H1 (cell line): ENCODE measurements at regions not wholly inside any gene's neighbourhood (a gene's known extent, or its start where the extent isn't known, plus 50 kb on each side); places are given as distances from the start of the nearest gene placed in this dataset.

Experiments
- CHD7 ChIP-seq: fragments of 300-600 bp; sonication (generic); IDR thresholded peaks from 2 replicates; pipeline ENCODE4 v1.7.1; 2012; ENCODE audit warnings: low read length, moderate library complexity, mild to moderate bottlenecking, inconsistent platforms; ENCODE audit not compliant: insufficient replicate concordance
- GTF2F1 ChIP-seq: IDR thresholded peaks from 2 replicates; pipeline ENCODE4 v1.6.1; 2012; ENCODE audit warnings: low read depth, low read length, improper control_type of control experiment, borderline replicate concordance
- NANOG ChIP-seq: IDR thresholded peaks from 2 replicates; pipeline ENCODE4 v1.6.1; 2011; ENCODE audit warnings: low read length, low read depth, mild to moderate bottlenecking, inconsistent platforms; ENCODE audit not compliant: insufficient read depth, poor library complexity, severe bottlenecking

- TF ChIP-seq NANOG, result no peak
- no peak for TF ChIP-seq GTF2F1
- no peak for TF ChIP-seq CHD7
Observed at GRCh38 chr12:92467886-92468285, 234.9 kb upstream of the PLEKHG7 start (continued).
